Muscle of back (tissue), 3 donors: ENCODE measurements at regions not wholly inside any gene's neighbourhood (a gene's known extent, or its start where the extent isn't known, plus 50 kb on each side); places are given as distances from the start of the nearest gene placed in this dataset.
"Not testable (repeated sequence)": the region's sequence is repeated elsewhere in the genome, so short reads cannot be mapped to it uniquely, and the experiment has no call there.

Experiments
- DNase-seq, 3 donors: peaks; one replicate each; pipeline versions ENCODE4 v3.0.0 to v3.0.0-alpha.2; 2013

GRCh38 chr5:135095052-135095715 lies 61.2 kb upstream of the PITX1 start:
- DNase-seq = no peak

- no peak for DNase-seq
Measured at GRCh38 chr5:135094339-135095051, 60.5 kb upstream of the PITX1 start.

- not testable (repeated sequence) for DNase-seq
Measured at GRCh38 chr5:135093483-135093882, 59.5 kb upstream of the PITX1 start.

GRCh38 chr5:135092476-135092875 lies 58.4 kb upstream of the PITX1 start:
- no peak for DNase-seq

- no peak for DNase-seq
Measured at GRCh38 chr5:135091286-135091685, 57.3 kb upstream of the PITX1 start.

- no peak for DNase-seq
Measured at GRCh38 chr5:135089912-135090311, 55.9 kb upstream of the PITX1 start.

- DNase-seq = no peak
Measured at GRCh38 chr5:135088911-135089310, 54.9 kb upstream of the PITX1 start.

GRCh38 chr5:135087950-135088349 lies 53.9 kb upstream of the PITX1 start:
- DNase-seq = no peak

GRCh38 chr5:135085936-135086725 lies 52.1 kb upstream of the PITX1 start:
- no peak for DNase-seq

- DNase-seq = no peak
Measured at GRCh38 chr5:135085133-135085935, 51.3 kb upstream of the PITX1 start.
